HL-60 (cell line): ENCODE measurements at regions not wholly inside any gene's neighbourhood (a gene's known extent, or its start where the extent isn't known, plus 50 kb on each side); places are given as distances from the start of the nearest gene placed in this dataset.

Source experiments
- DNase-seq, 2 experiments: peaks; one replicate each; pipeline ENCODE4 v3.0.0-alpha.2; 2010 to 2020; ENCODE audit warnings: low read depth in 1 of 2, low spot score in 1 of 2
- H3K27ac ChIP-seq: fragments of 250-450 bp; sonication (Bioruptor Pico); replicated peaks from 2 replicates; pipeline ENCODE4 v1.5.1; 2020; ENCODE audit warnings: mild to moderate bottlenecking, moderate library complexity
- H3K27me3 ChIP-seq: fragments of 250-450 bp; sonication (Bioruptor Pico); 2 replicates; pipeline ENCODE4 v1.5.1; 2021; ENCODE audit warnings: mild to moderate bottlenecking, moderate library complexity; ENCODE audit not compliant: insufficient read depth, poor library complexity, severe bottlenecking
- H3K4me3 ChIP-seq: replicated peaks from 2 replicates; pipeline ENCODE4 v1.5.1; 2011; ENCODE audit warnings: mild to moderate bottlenecking, control low read depth, low read length; ENCODE audit not compliant: insufficient read depth
- GABPA ChIP-seq: IDR thresholded peaks from 2 replicates; pipeline ENCODE4 v1.6.1; 2012; ENCODE audit warnings: low read depth
- POLR2AphosphoS5 ChIP-seq: IDR thresholded peaks from 2 replicates; pipeline ENCODE4 v1.6.1; 2012; ENCODE audit warnings: low read depth
- REST ChIP-seq: IDR thresholded peaks from 2 replicates; pipeline ENCODE4 v1.6.1; 2012; ENCODE audit warnings: low read depth; ENCODE audit not compliant: insufficient replicate concordance
- SPI1 ChIP-seq: IDR thresholded peaks from 2 replicates; pipeline ENCODE4 v1.6.1; 2012; ENCODE audit warnings: low read depth, mild to moderate bottlenecking, borderline replicate concordance
- TF ChIP-seq, protein P1 (sequence below): IDR thresholded peaks from one replicate; pipeline ENCODE4 v1.5.1; 2011; ENCODE audit warnings: low read length, control low read depth, inconsistent platforms; ENCODE audit not compliant: insufficient read depth

DNA sequence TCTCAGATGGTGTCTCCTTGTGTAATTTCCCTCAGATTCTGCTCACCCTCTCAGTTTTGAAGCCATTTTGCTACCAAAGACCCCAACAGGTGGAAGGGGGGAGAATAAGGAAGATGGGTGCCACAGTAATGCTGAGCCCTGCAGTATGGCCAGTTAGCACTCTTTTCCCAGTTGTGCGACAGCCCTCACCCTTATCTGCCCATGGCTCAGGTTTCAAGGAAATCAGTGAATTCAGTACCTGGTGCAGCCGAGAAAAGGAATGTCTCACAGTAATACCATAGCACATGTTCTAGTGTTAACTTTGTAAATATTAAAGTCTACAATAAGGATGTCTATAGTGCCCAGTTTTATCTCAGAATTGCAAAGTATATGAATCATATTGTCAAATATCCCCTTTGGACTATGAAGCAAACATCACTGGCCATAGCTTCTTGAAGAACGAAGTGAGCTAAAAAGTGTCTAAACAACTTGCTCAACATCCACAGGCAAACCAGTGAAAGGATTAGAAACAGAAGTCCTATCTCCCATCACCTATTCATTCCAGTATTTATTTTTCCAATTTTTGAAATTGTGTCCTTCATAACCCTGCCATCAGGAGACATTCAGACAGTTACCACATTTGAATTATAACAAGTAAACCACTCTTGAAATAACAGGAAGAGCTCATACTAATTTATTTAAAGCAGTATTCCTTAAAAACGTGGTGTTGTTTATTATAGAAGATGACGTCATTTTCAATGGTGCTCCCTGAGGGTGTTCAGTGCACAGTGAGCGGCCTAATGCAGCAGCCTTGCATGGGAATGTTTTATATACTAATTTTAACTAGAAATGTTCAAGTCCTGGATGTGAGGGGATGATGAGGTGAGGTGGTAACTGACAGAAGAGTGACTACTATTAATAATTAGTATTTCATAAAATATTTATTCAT is 366.2 kb downstream of the TFAP2A start:
- Histone ChIP-seq H3K4me3 (no peak overlapping the region), H3K27ac (no peak overlapping the region), H3K27me3 (no peaks in the 10 kb centered on the region)
- TF ChIP-seq GABPA = no peak
- TF ChIP-seq REST = no peak
- TF ChIP-seq, protein P1, sequence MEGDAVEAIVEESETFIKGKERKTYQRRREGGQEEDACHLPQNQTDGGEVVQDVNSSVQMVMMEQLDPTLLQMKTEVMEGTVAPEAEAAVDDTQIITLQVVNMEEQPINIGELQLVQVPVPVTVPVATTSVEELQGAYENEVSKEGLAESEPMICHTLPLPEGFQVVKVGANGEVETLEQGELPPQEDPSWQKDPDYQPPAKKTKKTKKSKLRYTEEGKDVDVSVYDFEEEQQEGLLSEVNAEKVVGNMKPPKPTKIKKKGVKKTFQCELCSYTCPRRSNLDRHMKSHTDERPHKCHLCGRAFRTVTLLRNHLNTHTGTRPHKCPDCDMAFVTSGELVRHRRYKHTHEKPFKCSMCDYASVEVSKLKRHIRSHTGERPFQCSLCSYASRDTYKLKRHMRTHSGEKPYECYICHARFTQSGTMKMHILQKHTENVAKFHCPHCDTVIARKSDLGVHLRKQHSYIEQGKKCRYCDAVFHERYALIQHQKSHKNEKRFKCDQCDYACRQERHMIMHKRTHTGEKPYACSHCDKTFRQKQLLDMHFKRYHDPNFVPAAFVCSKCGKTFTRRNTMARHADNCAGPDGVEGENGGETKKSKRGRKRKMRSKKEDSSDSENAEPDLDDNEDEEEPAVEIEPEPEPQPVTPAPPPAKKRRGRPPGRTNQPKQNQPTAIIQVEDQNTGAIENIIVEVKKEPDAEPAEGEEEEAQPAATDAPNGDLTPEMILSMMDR = no peak
- TF ChIP-seq POLR2AphosphoS5 = no peak
- DNase-seq = no peak

GRCh38 chr6:10042280-10042679 is 372.6 kb downstream of the TFAP2A start:
- H3K4me3 ChIP-seq = no peak overlapping the region
- TF ChIP-seq, protein P1 = no peak
- no peak for TF ChIP-seq GABPA
- TF ChIP-seq REST = no peak
- TF ChIP-seq POLR2AphosphoS5 = no peak
- TF ChIP-seq SPI1 = no peak
- no peak overlapping the region for H3K27ac ChIP-seq
- no peak for DNase-seq
- no peaks in the 10 kb centered on the region for H3K27me3 ChIP-seq

GRCh38 chr6:10033223-10033829 is 381.5 kb downstream of the TFAP2A start:
- TF ChIP-seq, protein P1 = no peak
- TF ChIP-seq POLR2AphosphoS5 (no peak), REST (no peak), GABPA (no peak)
- peak in 1 of 2 experiments; percentile 35 for DNase-seq
- H3K27me3 ChIP-seq = no peaks in the 10 kb centered on the region
- no peak overlapping the region for H3K4me3 ChIP-seq
- H3K27ac ChIP-seq = no peak overlapping the region
